GM12891 (cell line): ENCODE measurements at regions not wholly inside any gene's neighbourhood (a gene's known extent, or its start where the extent isn't known, plus 50 kb on each side); places are given as distances from the start of the nearest gene placed in this dataset.

Source experiments
- PAX5 ChIP-seq: IDR thresholded peaks from 2 replicates; pipeline ENCODE4 v1.6.1; 2011; ENCODE audit warnings: low read length, moderate library complexity, mild to moderate bottlenecking; ENCODE audit not compliant: insufficient read depth, severe bottlenecking
- POLR2A ChIP-seq: IDR thresholded peaks from 2 replicates; pipeline ENCODE4 v1.6.1; 2011; ENCODE audit warnings: low read depth, low read length, control low read depth
- POLR2AphosphoS5 ChIP-seq: IDR thresholded peaks from 2 replicates; pipeline ENCODE4 v1.6.1; 2011; ENCODE audit warnings: low read depth, low read length, control low read depth
- POU2F2 ChIP-seq: IDR thresholded peaks from 2 replicates; pipeline ENCODE4 v1.6.1; 2011; ENCODE audit warnings: low read depth, mild to moderate bottlenecking, control low read depth, low read length, moderate library complexity
- SPI1 ChIP-seq: IDR thresholded peaks from 2 replicates; pipeline ENCODE4 v1.6.1; 2011; ENCODE audit warnings: low read depth, low read length, control low read depth
- TAF1 ChIP-seq: IDR thresholded peaks from 2 replicates; pipeline ENCODE4 v1.6.1; 2011; ENCODE audit warnings: low read depth, low read length, control low read depth

GRCh38 chr7:91491868-91492267 lies 227.6 kb downstream of the FZD1 start:
- TF ChIP-seq POLR2A (no peak), POLR2AphosphoS5 (no peak), TAF1 (no peak), PAX5 (no peak), SPI1 (no peak), POU2F2 (no peak)
